ENCODE measurements at regions not wholly inside any gene's neighbourhood (a gene's known extent, or its start where the extent isn't known, plus 50 kb on each side); places are given as distances from the start of the nearest gene placed in this dataset.

- TF ChIP-seq CTCF (IDR thresholded peaks at IDR 0.05) (no peak), POLR2A (IDR thresholded peaks at IDR 0.05) (no peak)
These were observed 241.0 kb upstream of the GBE1 start for GRCh38 chr3:82002491-82002890.

Measured in heart left ventricle (tissue), 13 donors.